CD14-positive monocyte (primary cell): ENCODE measurements at regions not wholly inside any gene's neighbourhood (a gene's known extent, or its start where the extent isn't known, plus 50 kb on each side); places are given as distances from the start of the nearest gene placed in this dataset.

ENCODE experiments used
- DNase-seq, 3 donors: peaks; one replicate each; pipeline ENCODE4 v3.0.0-alpha.2; 2011 to 2022
- H2AFZ ChIP-seq: 2 replicates; pipeline ENCODE4 v1.6.0; 2012; ENCODE audit warnings: mild to moderate bottlenecking, low read depth, low read length, inconsistent platforms; ENCODE audit not compliant: insufficient read depth, poor library complexity, severe bottlenecking
- H3K27ac ChIP-seq, 2 donors: 1 replicate in 1 of 2; 2 replicates in 1 of 2; pipeline ENCODE4 v1.5.1; 2012 to 2013; ENCODE audit warnings: low read length in 2 of 2, control low read depth in 1 of 2, inconsistent platforms in 1 of 2, low read depth in 1 of 2, mild to moderate bottlenecking in 1 of 2
- H3K27me3 ChIP-seq, 2 donors: one replicate each; pipeline versions ENCODE4 v1.6.0 to v1.6.1; 2011 to 2013; ENCODE audit warnings: low read length in 2 of 2; ENCODE audit not compliant: control insufficient read depth in 2 of 2, insufficient read depth in 2 of 2
- H3K36me3 ChIP-seq, 2 donors: replicated peaks in 1 of 2; 1 replicate in 1 of 2; 2 replicates in 1 of 2; pipeline versions ENCODE4 v1.5.1 to v1.6.1; 2012 to 2013; ENCODE audit warnings: low read length in 2 of 2, control low read depth in 1 of 2, inconsistent platforms in 1 of 2, mild to moderate bottlenecking in 1 of 2; ENCODE audit not compliant: insufficient read depth in 2 of 2, control insufficient read depth in 1 of 2
- H3K4me1 ChIP-seq, 2 donors: 1 replicate in 1 of 2; 2 replicates in 1 of 2; pipeline versions ENCODE4 v1.5.1 to v1.6.1; 2012 to 2013; ENCODE audit warnings: low read length in 2 of 2, control low read depth in 1 of 2, inconsistent platforms in 1 of 2, mild to moderate bottlenecking in 1 of 2, moderate library complexity in 1 of 2; ENCODE audit not compliant: insufficient read depth in 2 of 2, control insufficient read depth in 1 of 2
- H3K4me2 ChIP-seq: replicated peaks from 2 replicates; pipeline ENCODE3; 2012; ENCODE audit warnings: low read length, moderate library complexity, mild to moderate bottlenecking; ENCODE audit not compliant: poor library complexity, severe bottlenecking; ENCODE audit errors: extremely low read depth
- H3K4me3 ChIP-seq, 3 experiments: fragments of 200-600 bp in 1 of 3; sonication (generic) in 1 of 3; replicated peaks in 1 of 3; 1 replicate in 2 of 3; 2 replicates in 1 of 3; pipeline ENCODE4 v1.5.1; 2011 to 2013; ENCODE audit warnings: low read length in 3 of 3, mild to moderate bottlenecking in 3 of 3, control low read depth in 2 of 3, low read depth in 2 of 3, inconsistent platforms in 1 of 3, moderate library complexity in 1 of 3
- H3K79me2 ChIP-seq: 2 replicates; pipeline ENCODE4 v1.6.0; 2012; ENCODE audit warnings: mild to moderate bottlenecking, control low read depth, inconsistent platforms, low read length, moderate library complexity; ENCODE audit not compliant: insufficient read depth
- H3K9ac ChIP-seq: 2 replicates; pipeline ENCODE4 v1.6.0; 2017; ENCODE audit warnings: low read length, mild to moderate bottlenecking; ENCODE audit not compliant: insufficient read depth, poor library complexity, severe bottlenecking
- H3K9me3 ChIP-seq, 2 donors: replicated peaks in 1 of 2; 1 replicate in 1 of 2; 2 replicates in 1 of 2; pipeline versions ENCODE4 v1.5.1 to v1.6.1; 2012 to 2013; ENCODE audit warnings: low read length in 2 of 2, control low read depth in 1 of 2; ENCODE audit not compliant: control insufficient read depth in 1 of 2, insufficient read depth in 1 of 2
- H4K20me1 ChIP-seq: 2 replicates; pipeline ENCODE4 v1.6.0; 2012; ENCODE audit warnings: mild to moderate bottlenecking, low read length, control low read depth, moderate library complexity; ENCODE audit not compliant: insufficient read depth
- H3K27ac Mint-ChIP-seq, 7 donors: one replicate each; pipeline ENCODE4 v1.8.0; 2020; ENCODE audit warnings: mild to moderate bottlenecking in 7 of 7, mixed read lengths in 7 of 7, moderate library complexity in 6 of 7, inconsistent platforms in 2 of 7
- H3K27me3 Mint-ChIP-seq, 3 donors: one replicate each; pipeline ENCODE4 v1.8.0; 2021 to 2022; ENCODE audit warnings: low read depth in 3 of 3, mild to moderate bottlenecking in 3 of 3, mixed read lengths in 3 of 3, moderate library complexity in 3 of 3, inconsistent platforms in 1 of 3
- H3K36me3 Mint-ChIP-seq, 2 donors: one replicate each; pipeline ENCODE4 v1.8.0; 2020; ENCODE audit warnings: mixed read lengths in 2 of 2, inconsistent platforms in 1 of 2, mild to moderate bottlenecking in 1 of 2
- H3K4me1 Mint-ChIP-seq: one replicate; pipeline ENCODE4 v1.8.0; 2020; ENCODE audit warnings: mild to moderate bottlenecking, mixed read lengths
- H3K4me3 Mint-ChIP-seq, 2 donors: one replicate each; pipeline ENCODE4 v1.8.0; 2020; ENCODE audit warnings: mild to moderate bottlenecking in 2 of 2, mixed read lengths in 2 of 2, moderate library complexity in 1 of 2
- H3K9me3 Mint-ChIP-seq, 7 donors: one replicate each; pipeline ENCODE4 v1.8.0; 2020 to 2022; ENCODE audit warnings: mixed read lengths in 7 of 7, mild to moderate bottlenecking in 6 of 7, moderate library complexity in 6 of 7, inconsistent platforms in 2 of 7
- CTCF ChIP-seq: fragments of 200-600 bp; IDR thresholded peaks from one replicate; pipeline ENCODE4 v1.8.0; 2022; ENCODE audit warnings: antibody characterized with exemption, mild to moderate bottlenecking
- WGBS: methylation state at CpG from one replicate; pipeline ENCODE4 v1.1.5; 2013; ENCODE audit warnings: missing lambda C conversion rate; ENCODE audit not compliant: insufficient coverage; 5-methylcytosine and 5-hydroxymethylcytosine counted together
- intact Hi-C, 2 donors: fragments of 100-400 bp; cut with micrococcal nuclease; formaldehyde crosslinking; loops; one replicate each; pipeline versions ENCODE4 v1.15.0 to v1.15.1; 2023

- Histone ChIP-seq H3K9ac (no peak overlapping the region), H3K36me3 (no peaks in the 10 kb centered on the region), H3K4me3 (no peak overlapping the region), H3K79me2 (no peaks in the 10 kb centered on the region), H3K27me3 (no peaks in the 10 kb centered on the region), H3K27ac (no peak overlapping the region), H2AFZ (no peak overlapping the region), H3K4me1 (no peaks in the 10 kb centered on the region), H3K9me3 (no peaks in the 10 kb centered on the region), H3K4me2 (no peak overlapping the region), H4K20me1 (no peaks in the 10 kb centered on the region)
- no peak for DNase-seq
- TF ChIP-seq CTCF, result no peak
- Mint-ChIP-seq H3K4me3 (no peak overlapping the region), H3K27ac (no peak overlapping the region), H3K36me3 (no peaks in the 10 kb centered on the region), H3K9me3 (peaks cover 0 to 12% (median 2%) of the 10 kb centered on the region in 7 donors), H3K4me1 (no peaks in the 10 kb centered on the region), H3K27me3 (peaks cover 0 to 2% (median 0%) of the 10 kb centered on the region in 3 donors)
- no CpG with 5 or more reads among the region's 1 CpG for WGBS
- intact Hi-C loops, result no loop called here
Observed at GRCh38 chr14:43090380-43090779, 1416.7 kb downstream of the FSCB start.

GRCh38 chr14:43087666-43088065, 1419.4 kb downstream of the FSCB start:
- H3K4me3 ChIP-seq, result no peak overlapping the region
- H3K79me2 ChIP-seq, result no peaks in the 10 kb centered on the region
- Mint-ChIP-seq H3K27ac (no peak overlapping the region), H3K4me3 (no peak overlapping the region), H3K36me3 (no peaks in the 10 kb centered on the region), H3K4me1 (no peaks in the 10 kb centered on the region), H3K27me3 (peaks cover 0 to 2% (median 0%) of the 10 kb centered on the region in 3 donors), H3K9me3 (peaks cover 0 to 12% (median 2%) of the 10 kb centered on the region in 7 donors)
- H3K27me3 ChIP-seq, result no peaks in the 10 kb centered on the region
- H3K4me2 ChIP-seq, result no peak overlapping the region
- H2AFZ ChIP-seq, result no peak overlapping the region
- H3K4me1 ChIP-seq, result no peaks in the 10 kb centered on the region
- no peaks in the 10 kb centered on the region for H4K20me1 ChIP-seq
- H3K9ac ChIP-seq, result no peak overlapping the region
- H3K36me3 ChIP-seq, result no peaks in the 10 kb centered on the region
- no peak for DNase-seq
- no peak overlapping the region for H3K27ac ChIP-seq
- no peaks in the 10 kb centered on the region for H3K9me3 ChIP-seq
- no peak for TF ChIP-seq CTCF
- WGBS, result no CpG with 5 or more reads among the region's 2 CpGs
- intact Hi-C loops, result no loop called here
